ENCODE measurements at regions not wholly inside any gene's neighbourhood (a gene's known extent, or its start where the extent isn't known, plus 50 kb on each side); places are given as distances from the start of the nearest gene placed in this dataset.

DNA sequence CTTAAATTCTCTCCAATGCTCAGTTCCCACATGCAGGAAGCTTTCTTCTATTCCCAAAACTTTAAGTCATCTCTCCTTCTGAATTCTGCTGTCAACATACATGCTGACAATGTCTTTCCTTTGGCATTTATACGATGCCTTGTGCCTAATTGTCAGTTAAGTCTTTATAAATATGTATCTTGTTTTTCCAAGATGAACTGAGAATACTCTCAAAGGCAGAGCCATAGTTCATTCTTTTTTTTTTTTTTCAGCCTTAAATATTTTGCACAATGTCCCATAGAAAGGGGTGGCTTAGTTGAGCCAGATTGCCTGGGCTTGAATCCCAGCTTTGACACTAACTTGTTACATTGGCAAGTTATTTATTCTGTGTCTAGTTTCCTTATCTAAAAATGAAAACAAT, 210.6 kb downstream of the QDPR start:
- Histone ChIP-seq H3K27me3 (no peaks in the 10 kb centered on the region), H3K9me3 (no peaks in the 10 kb centered on the region), H3K36me3 (no peaks in the 10 kb centered on the region), H3K27ac (no peak overlapping the region), H3K4me3 (no peak overlapping the region), H3K4me1 (no peaks in the 10 kb centered on the region)
- intact Hi-C loops (cut with DNase I): no loop called here
- no peak for ATAC-seq
- DNase-seq: no peak
- TF ChIP-seq, protein P1, sequence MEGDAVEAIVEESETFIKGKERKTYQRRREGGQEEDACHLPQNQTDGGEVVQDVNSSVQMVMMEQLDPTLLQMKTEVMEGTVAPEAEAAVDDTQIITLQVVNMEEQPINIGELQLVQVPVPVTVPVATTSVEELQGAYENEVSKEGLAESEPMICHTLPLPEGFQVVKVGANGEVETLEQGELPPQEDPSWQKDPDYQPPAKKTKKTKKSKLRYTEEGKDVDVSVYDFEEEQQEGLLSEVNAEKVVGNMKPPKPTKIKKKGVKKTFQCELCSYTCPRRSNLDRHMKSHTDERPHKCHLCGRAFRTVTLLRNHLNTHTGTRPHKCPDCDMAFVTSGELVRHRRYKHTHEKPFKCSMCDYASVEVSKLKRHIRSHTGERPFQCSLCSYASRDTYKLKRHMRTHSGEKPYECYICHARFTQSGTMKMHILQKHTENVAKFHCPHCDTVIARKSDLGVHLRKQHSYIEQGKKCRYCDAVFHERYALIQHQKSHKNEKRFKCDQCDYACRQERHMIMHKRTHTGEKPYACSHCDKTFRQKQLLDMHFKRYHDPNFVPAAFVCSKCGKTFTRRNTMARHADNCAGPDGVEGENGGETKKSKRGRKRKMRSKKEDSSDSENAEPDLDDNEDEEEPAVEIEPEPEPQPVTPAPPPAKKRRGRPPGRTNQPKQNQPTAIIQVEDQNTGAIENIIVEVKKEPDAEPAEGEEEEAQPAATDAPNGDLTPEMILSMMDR (IDR thresholded peaks at IDR 0.05): no peak

DNA sequence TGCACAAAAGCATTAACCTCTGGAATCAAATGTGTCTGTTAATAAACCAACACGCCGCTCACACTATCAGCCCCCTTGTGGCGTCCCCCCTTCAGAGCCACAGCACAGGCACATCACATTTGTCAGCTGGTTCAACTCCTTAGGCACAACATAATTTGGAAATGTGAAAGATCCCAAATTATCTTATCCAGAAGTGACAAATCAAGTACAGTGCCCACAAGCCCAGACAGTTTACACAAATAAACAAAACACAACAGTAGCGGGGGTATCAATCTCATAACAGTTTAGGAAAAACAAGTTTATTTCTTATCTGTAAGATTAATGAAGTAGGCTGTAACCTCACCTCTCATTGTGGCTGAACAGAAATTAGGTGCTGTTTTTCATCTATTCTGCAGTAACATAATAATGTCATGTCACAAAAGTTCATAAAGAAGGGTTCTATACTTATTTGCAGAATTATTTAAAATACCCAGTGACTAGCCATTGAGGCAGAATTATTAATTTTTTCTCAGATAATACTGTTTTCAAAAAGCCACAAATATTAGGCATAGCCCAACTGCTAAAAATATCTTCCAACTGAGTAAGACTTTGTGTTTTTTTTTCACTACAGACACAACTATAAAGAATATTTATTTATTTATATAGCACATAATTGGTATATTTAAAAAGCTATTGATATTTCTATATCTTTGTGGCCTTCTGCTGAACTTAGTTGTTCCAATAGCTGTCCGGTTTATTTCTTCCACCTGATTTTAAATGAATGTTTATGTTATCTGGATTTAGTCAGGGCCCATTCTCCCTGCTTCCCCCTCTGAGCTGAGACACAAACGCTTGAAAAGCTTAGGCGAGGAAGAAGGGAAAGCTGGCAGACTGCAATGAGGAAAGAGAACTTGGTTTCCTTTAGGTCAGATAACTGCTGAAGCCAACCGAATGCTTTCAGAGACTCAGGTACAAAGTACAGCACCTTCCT, 214.7 kb downstream of the QDPR start:
- TF ChIP-seq, protein P1 (IDR thresholded peaks at IDR 0.05): no peak
- Histone ChIP-seq H3K4me1 (no peaks in the 10 kb centered on the region), H3K27ac (no peak overlapping the region), H3K27me3 (no peaks in the 10 kb centered on the region), H3K9me3 (no peaks in the 10 kb centered on the region), H3K4me3 (no peak overlapping the region), H3K36me3 (no peaks in the 10 kb centered on the region)
- intact Hi-C loops (cut with DNase I): no loop called here
- DNase-seq: peak in 2 of 4 donors; percentile 41 to 62
- no peak for ATAC-seq

DNA sequence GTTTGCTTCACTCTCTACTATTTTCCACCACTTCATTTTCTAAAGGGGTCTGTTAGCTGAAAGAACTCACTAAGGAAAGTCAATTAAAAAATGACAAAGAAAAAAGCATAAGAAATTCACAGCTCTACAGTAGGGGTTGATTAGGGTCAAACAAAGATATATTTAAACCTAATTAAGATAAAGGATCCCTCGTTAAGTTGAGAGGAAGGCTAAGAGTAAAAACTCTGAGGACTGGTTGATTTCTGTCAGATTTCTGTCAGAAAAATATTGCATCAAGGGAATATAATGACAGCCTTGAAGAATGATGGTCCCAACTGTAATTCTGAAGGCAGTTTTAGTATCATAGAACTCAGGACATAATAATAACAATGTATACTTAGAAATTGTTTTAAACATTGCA, 218.0 kb downstream of the QDPR start:
- Histone ChIP-seq H3K4me3 (no peak overlapping the region), H3K27me3 (no peaks in the 10 kb centered on the region), H3K4me1 (no peaks in the 10 kb centered on the region), H3K36me3 (no peaks in the 10 kb centered on the region), H3K27ac (no peak overlapping the region), H3K9me3 (no peaks in the 10 kb centered on the region)
- DNase-seq: no peak
- intact Hi-C loops (cut with DNase I): no loop called here
- ATAC-seq: no peak
- TF ChIP-seq, protein P1 (IDR thresholded peaks at IDR 0.05): no peak

DNA sequence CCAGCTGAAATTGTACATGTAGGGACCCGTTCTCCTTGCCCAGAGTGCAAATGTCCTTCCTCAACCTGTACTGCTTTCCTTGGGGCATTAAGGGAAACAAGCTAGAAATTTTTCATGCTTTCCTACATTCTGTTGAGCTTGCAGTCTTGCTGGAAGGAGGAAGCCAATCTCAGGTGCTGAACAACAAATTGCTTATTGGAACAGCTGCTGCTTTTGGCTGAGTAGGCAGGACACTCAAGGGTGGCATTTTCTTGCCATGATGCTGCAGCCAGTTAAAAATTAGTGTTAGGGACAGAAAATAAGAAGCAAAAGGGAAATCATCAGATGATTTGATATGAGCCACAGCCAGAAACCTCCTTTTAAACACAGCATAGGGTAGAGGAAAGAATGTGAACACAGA, 223.7 kb downstream of the QDPR start:
- no peak overlapping the region for H3K27ac ChIP-seq
- no peak for DNase-seq
- H3K36me3 ChIP-seq: no peaks in the 10 kb centered on the region
- TF ChIP-seq, protein P1 (IDR thresholded peaks at IDR 0.05): no peak
- no peaks in the 10 kb centered on the region for H3K4me1 ChIP-seq
- no peaks in the 10 kb centered on the region for H3K27me3 ChIP-seq
- ATAC-seq: no peak
- intact Hi-C loops (cut with DNase I): no loop called here
- no peaks in the 10 kb centered on the region for H3K9me3 ChIP-seq
- no peak overlapping the region for H3K4me3 ChIP-seq

DNA sequence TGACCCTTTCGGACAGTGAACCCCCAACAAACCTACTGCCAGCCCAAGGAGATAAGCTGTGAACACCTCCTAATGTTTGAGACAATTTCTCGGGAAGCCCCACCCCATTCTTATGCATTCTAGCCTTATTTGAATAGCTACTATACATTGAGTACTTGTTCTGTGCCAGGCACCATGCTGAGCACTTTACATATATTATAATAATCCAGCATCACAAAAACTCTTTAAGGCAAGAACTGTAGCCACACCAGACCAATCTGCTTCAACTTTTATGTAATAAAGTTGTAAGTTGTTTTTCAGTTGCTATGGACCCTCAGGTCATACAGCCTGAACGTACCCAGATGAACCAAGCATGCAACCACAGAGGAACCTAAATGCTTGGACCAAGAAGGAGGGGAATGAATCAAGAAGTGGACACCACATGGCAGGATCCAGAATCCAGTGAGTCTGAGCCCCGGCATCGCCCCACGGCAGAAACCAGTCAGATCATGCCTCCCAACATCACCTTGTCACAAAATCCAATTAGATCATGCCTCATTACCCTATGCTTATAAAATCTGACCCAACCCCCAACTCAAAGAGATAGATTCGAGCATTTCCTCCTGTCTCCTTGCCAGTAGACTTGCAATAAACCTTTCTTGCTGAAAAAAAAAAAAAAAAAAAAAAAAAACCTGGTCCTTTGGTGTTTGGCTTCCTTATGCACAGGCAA, 225.0 kb downstream of the QDPR start:
- Histone ChIP-seq H3K4me3 (no peak overlapping the region), H3K36me3 (no peaks in the 10 kb centered on the region), H3K27ac (no peak overlapping the region), H3K4me1 (no peaks in the 10 kb centered on the region), H3K27me3 (no peaks in the 10 kb centered on the region), H3K9me3 (no peaks in the 10 kb centered on the region)
- no peak for ATAC-seq
- TF ChIP-seq, protein P1 (IDR thresholded peaks at IDR 0.05): no peak
- DNase-seq: no peak
- intact Hi-C loops (cut with DNase I): no loop called here
